K562 (cell line): ENCODE measurements at regions not wholly inside any gene's neighbourhood (a gene's known extent, or its start where the extent isn't known, plus 50 kb on each side); places are given as distances from the start of the nearest gene placed in this dataset.

Source experiments
- ATAC-seq: fragments of 200-7000 bp; cut with Tn5 transposase; 3 replicates; pipeline ENCODE4 v1.9.1; 2020; ENCODE audit warnings: moderate library complexity
- BruUV-seq: library from RNA; stranded (reverse); fragments of 400-500 nt; replicated peaks from 2 replicates; lab custom pipeline; 2021; lab: Mats Ljungman, UMichigan
- CTCF ChIA-PET: fragments of 300-600 bp; formaldehyde crosslinking; extraction: SDS; loops from one replicate; lab custom pipeline; 2021; ENCODE audit warnings: low intra/inter-chr PET ratio; lab: Yijun Ruan, JAX
- POLR2A ChIA-PET: fragments of 300-600, 350-650 bp; sonication (Branson Sonifier 250); formaldehyde crosslinking; extraction: SDS; loops from one replicate; lab custom pipeline; 2021; ENCODE audit warnings: antibody characterized with exemption, inconsistent platforms; lab: Yijun Ruan, JAX
- DNase-seq, 4 experiments: peaks; one replicate each; pipeline versions ENCODE4 v3.0.0 to v3.0.0-alpha.2; 2011 to 2018; ENCODE audit warnings: low spot score in 3 of 4, mixed read lengths in 3 of 4; ENCODE audit errors: extremely low read depth in 1 of 4
- FAIRE-seq: peaks from 2 replicates; lab custom pipeline; 2011; peaks lifted over from hg19 to GRCh38; lab: Jason Lieb, UNC
- H2AFZ ChIP-seq: 2 replicates; pipeline ENCODE4 v1.6.0; 2011; ENCODE audit warnings: low read depth, low read length, control low read depth, inconsistent platforms
- H3K27ac ChIP-seq: fragments of 200-600 bp; 3 replicates; pipeline ENCODE4 v1.8.0; 2011; ENCODE audit warnings: low read depth, mild to moderate bottlenecking, control low read depth, inconsistent platforms, low read length, moderate library complexity, mixed read lengths; ENCODE audit errors: extremely low read depth
- H3K27me3 ChIP-seq, 2 experiments: fragments of 300-600 bp in 1 of 2; 2 replicates in 1 of 2; 3 replicates in 1 of 2; pipeline versions ENCODE4 v1.6.0 to v1.8.0; 2011; ENCODE audit warnings: inconsistent platforms in 2 of 2, low read length in 2 of 2, mild to moderate bottlenecking in 1 of 2, mixed read lengths in 1 of 2, moderate library complexity in 1 of 2; ENCODE audit not compliant: control insufficient read depth in 2 of 2, insufficient read depth in 2 of 2
- H3K36me3 ChIP-seq: fragments of 300-600 bp; 3 replicates; pipeline ENCODE4 v1.8.0; 2011; ENCODE audit warnings: mild to moderate bottlenecking, low read length, inconsistent platforms; ENCODE audit not compliant: control insufficient read depth, insufficient read depth
- H3K4me1 ChIP-seq, 2 experiments: fragments of 200-600 bp in 1 of 2; replicated peaks in 1 of 2; 2 replicates in 1 of 2; 3 replicates in 1 of 2; pipeline versions ENCODE4 v1.5.1 to v1.8.0; 2011; ENCODE audit warnings: inconsistent platforms in 2 of 2, low read length in 2 of 2, mild to moderate bottlenecking in 1 of 2, mixed read lengths in 1 of 2, moderate library complexity in 1 of 2; ENCODE audit not compliant: control insufficient read depth in 2 of 2, insufficient read depth in 2 of 2
- H3K4me2 ChIP-seq: 2 replicates; pipeline ENCODE4 v1.6.1; 2011; ENCODE audit warnings: low read length, control low read depth, inconsistent platforms, mixed read lengths; ENCODE audit not compliant: insufficient read depth
- H3K4me3 ChIP-seq: fragments of 200-600 bp; sonication (generic), shearing (Covaris generic); 2 replicates; pipeline ENCODE4 v1.5.1; 2016; ENCODE audit warnings: control low read depth, inconsistent platforms
- H3K79me2 ChIP-seq: fragments of 200-600 bp; 3 replicates; pipeline ENCODE4 v1.8.0; 2011; ENCODE audit warnings: low read length, inconsistent platforms; ENCODE audit not compliant: control insufficient read depth, insufficient read depth
- H3K9ac ChIP-seq, 2 experiments: 2 replicates each; pipeline versions ENCODE4 v1.6.0 to v1.6.1; 2011; ENCODE audit warnings: low read depth in 2 of 2, low read length in 2 of 2, control low read depth in 1 of 2, inconsistent platforms in 1 of 2, mild to moderate bottlenecking in 1 of 2, mixed read lengths in 1 of 2; ENCODE audit not compliant: insufficient read depth in 1 of 2
- H3K9me1 ChIP-seq: one replicate; pipeline ENCODE4 v1.6.0; 2011; ENCODE audit warnings: inconsistent platforms, mild to moderate bottlenecking, low read length, moderate library complexity; ENCODE audit not compliant: control insufficient read depth, insufficient read depth
- H3K9me3 ChIP-seq: replicated peaks from 2 replicates; pipeline ENCODE4 v1.5.1; 2011; ENCODE audit warnings: low read depth, low read length, inconsistent platforms; ENCODE audit not compliant: control insufficient read depth, insufficient read depth
- H4K20me1 ChIP-seq: replicated peaks from 2 replicates; pipeline ENCODE4 v1.6.1; 2011; ENCODE audit warnings: low read length, inconsistent platforms, mixed read lengths; ENCODE audit not compliant: control insufficient read depth, insufficient read depth
- BRD4 ChIP-seq: fragments of 200-600 bp; sonication (generic); IDR thresholded peaks from 2 replicates; pipeline ENCODE4 v1.6.1; 2017; ENCODE audit warnings: inconsistent platforms
- CBX5 ChIP-seq: IDR thresholded peaks from 2 replicates; pipeline ENCODE4 v1.6.1; 2014; ENCODE audit warnings: low read depth, borderline replicate concordance
- GABPB2 ChIP-seq: fragments of 250-450 bp; sonication (Bioruptor Pico); conservative IDR thresholded peaks from 2 replicates; pipeline ENCODE4 v1.5.1; 2021; ENCODE audit warnings: mild to moderate bottlenecking
- ZNF212 ChIP-seq: fragments of 450-650 bp; formaldehyde crosslinking; IDR thresholded peaks from 2 replicates; pipeline ENCODE4 v1.4.0; 2020; ENCODE audit warnings: mild to moderate bottlenecking
- ZNF232 ChIP-seq: sonication (generic); formaldehyde crosslinking; IDR thresholded peaks from 2 replicates; pipeline ENCODE4 v1.8.0; 2022; ENCODE audit warnings: mild to moderate bottlenecking, missing genetic modification reagents
- WGBS: fragments of 100-300 bp; shearing (Covaris generic); methylation state at CpG from one replicate; pipeline ENCODE4 v1.1.6; 2016; ENCODE audit warnings: low coverage, mixed read lengths; ENCODE audit not compliant: insufficient coverage; ENCODE audit errors: missing lambda C conversion rate; 5-methylcytosine and 5-hydroxymethylcytosine counted together
- in situ Hi-C: fragments of 300-500 bp; cut with MboI; formaldehyde crosslinking; loops from 4 replicates; pipeline ENCODE4 v1.15.0; 2018; ENCODE audit warnings: inconsistent platforms, mixed read lengths
- intact Hi-C: fragments of 100-400 bp; cut with micrococcal nuclease; formaldehyde crosslinking; loops from 2 replicates; pipeline ENCODE4 v1.14.2; 2022
- TF ChIP-seq, protein P1 (sequence below), 2 experiments: IDR thresholded peaks in 1 of 2; conservative IDR thresholded peaks in 1 of 2; 2 replicates each; pipeline ENCODE4 v1.6.1; 2016; ENCODE audit warnings: low read depth in 2 of 2, mild to moderate bottlenecking in 1 of 2, missing compliant biosample characterization in 1 of 2, missing genetic modification characterization in 1 of 2, moderate library complexity in 1 of 2
- TF ChIP-seq, protein P2 (sequence below), 2 experiments: IDR thresholded peaks; 2 replicates each; pipeline ENCODE4 v1.6.1; 2011; ENCODE audit warnings: borderline replicate concordance in 1 of 2, control low read depth in 1 of 2, low read depth in 1 of 2, low read length in 1 of 2, mild to moderate bottlenecking in 1 of 2, mixed read lengths in 1 of 2, moderate library complexity in 1 of 2; ENCODE audit not compliant: insufficient read depth in 1 of 2, insufficient read length in 1 of 2, poor library complexity in 1 of 2, severe bottlenecking in 1 of 2; ENCODE audit errors: extremely low read depth in 1 of 2
- TF ChIP-seq, protein P3 (sequence below): sonication (generic); formaldehyde crosslinking; IDR thresholded peaks from 2 replicates; pipeline ENCODE4 v1.8.0; 2022; ENCODE audit warnings: missing genetic modification reagents, mild to moderate bottlenecking, moderate library complexity, borderline replicate concordance
- TF ChIP-seq, protein P4 (sequence below), 3 experiments: fragments of 200-800 bp in 1 of 3; fragments of 250-450 bp in 1 of 3; fragments of 450-650 bp in 1 of 3; sonication (Bioruptor Pico) in 1 of 3; sonication (Bioruptor generic) in 1 of 3; formaldehyde crosslinking in 1 of 3; IDR thresholded peaks; 2 replicates each; pipeline versions ENCODE4 v1.6.1 to v1.8.0; 2016 to 2022; ENCODE audit warnings: mild to moderate bottlenecking in 2 of 3, missing genetic modification characterization in 2 of 3, missing compliant biosample characterization in 1 of 3, moderate library complexity in 1 of 3

DNA sequence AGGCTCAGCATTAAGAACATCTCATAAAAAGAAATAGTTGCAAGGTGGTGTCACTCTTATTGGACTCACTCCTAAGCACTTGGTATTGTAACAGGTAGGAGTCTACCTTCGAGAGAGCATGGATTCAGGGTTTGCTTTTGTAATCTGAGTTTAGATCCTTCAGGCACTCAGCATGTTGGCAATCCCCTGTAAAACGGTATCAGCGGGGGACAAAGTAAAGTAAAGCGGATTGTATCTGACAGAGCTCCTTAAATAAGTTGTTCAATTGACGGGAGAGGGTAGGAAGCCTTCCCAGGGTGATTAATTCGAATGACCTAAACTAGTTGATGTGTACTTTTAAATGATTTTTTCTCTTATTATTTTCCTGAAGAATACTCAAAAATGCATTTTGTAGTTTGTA lies 869.8 kb upstream of the EPHA7 start (continued):
- TF ChIP-seq, protein P1, sequence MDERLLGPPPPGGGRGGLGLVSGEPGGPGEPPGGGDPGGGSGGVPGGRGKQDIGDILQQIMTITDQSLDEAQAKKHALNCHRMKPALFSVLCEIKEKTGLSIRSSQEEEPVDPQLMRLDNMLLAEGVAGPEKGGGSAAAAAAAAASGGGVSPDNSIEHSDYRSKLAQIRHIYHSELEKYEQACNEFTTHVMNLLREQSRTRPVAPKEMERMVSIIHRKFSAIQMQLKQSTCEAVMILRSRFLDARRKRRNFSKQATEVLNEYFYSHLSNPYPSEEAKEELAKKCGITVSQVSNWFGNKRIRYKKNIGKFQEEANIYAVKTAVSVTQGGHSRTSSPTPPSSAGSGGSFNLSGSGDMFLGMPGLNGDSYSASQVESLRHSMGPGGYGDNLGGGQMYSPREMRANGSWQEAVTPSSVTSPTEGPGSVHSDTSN (CRISPR knock-in tag; IDR thresholded peaks at IDR 0.05; ENCODE audit: low read depth), result no peak
- TF ChIP-seq, protein P1 (tag; conservative IDR thresholded peaks at IDR 0.05; ENCODE audit: low read depth), result no peak
- no peak for TF ChIP-seq BRD4
- TF ChIP-seq, all 486 proteins: peak for 0

DNA sequence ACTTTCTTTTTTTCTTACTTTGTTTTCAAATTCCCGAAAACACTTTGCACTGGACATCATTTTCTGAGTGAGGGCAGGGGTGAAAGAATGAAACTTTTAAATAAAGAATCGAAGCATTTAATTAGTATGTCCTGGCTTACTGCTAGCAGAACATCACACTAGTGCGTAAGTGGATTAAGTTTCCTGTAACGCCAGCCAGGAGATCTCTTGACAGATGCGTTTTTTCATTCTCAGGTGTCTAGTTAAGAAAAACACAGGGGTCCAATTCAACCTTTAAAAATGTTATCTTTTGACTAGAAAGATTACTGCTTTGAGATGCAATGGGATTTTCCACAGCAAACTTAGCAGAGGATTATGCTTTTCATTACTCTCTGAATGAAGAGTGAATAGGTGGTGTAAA lies 858.8 kb upstream of the EPHA7 start:
- intact Hi-C loops (no loop called here), in situ Hi-C loops (no loop called here)
- no peaks in the 10 kb centered on the region for H3K36me3 ChIP-seq
- H3K4me3 ChIP-seq, result no peak overlapping the region
- CTCF ChIA-PET, result no interaction called here
- no TSS peak for BruUV-seq
- no peaks in the 10 kb centered on the region for H3K27me3 ChIP-seq
- DNase-seq, result no peak
- ATAC-seq, result no peak
- no peak overlapping the region for H3K9ac ChIP-seq
- no peak for FAIRE-seq
- no peak overlapping the region for H3K27ac ChIP-seq
- no peaks in the 10 kb centered on the region for H3K79me2 ChIP-seq
- no peaks in the 10 kb centered on the region for H3K9me1 ChIP-seq
- H3K9me3 ChIP-seq, result no peaks in the 10 kb centered on the region; the same call in 1 of the 2 replicates
- POLR2A ChIA-PET, result no interaction called here
- H2AFZ ChIP-seq, result no peak overlapping the region
- WGBS, result 0% methylated on average over 5 of the region's 5 CpGs
- H3K4me2 ChIP-seq, result no peak overlapping the region
- no peaks in the 10 kb centered on the region for H4K20me1 ChIP-seq
- H3K4me1 ChIP-seq, result no peaks in the 10 kb centered on the region
- TF ChIP-seq, protein P2, sequence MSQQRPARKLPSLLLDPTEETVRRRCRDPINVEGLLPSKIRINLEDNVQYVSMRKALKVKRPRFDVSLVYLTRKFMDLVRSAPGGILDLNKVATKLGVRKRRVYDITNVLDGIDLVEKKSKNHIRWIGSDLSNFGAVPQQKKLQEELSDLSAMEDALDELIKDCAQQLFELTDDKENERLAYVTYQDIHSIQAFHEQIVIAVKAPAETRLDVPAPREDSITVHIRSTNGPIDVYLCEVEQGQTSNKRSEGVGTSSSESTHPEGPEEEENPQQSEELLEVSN (IDR thresholded peaks at IDR 0.05; ENCODE audit: borderline replicate concordance in 1 of 2, extremely low read depth in 1 of 2, insufficient read depth in 1 of 2, insufficient read length in 1 of 2, low read depth in 1 of 2, low read length in 1 of 2, poor library complexity in 1 of 2, severe bottlenecking in 1 of 2), result no peak
- TF ChIP-seq CBX5 (no peak), ZNF232 (CRISPR knock-in tag) (no peak), ZNF212 (CRISPR knock-in tag) (no peak), GABPB2 (no peak)
- TF ChIP-seq, protein P3, sequence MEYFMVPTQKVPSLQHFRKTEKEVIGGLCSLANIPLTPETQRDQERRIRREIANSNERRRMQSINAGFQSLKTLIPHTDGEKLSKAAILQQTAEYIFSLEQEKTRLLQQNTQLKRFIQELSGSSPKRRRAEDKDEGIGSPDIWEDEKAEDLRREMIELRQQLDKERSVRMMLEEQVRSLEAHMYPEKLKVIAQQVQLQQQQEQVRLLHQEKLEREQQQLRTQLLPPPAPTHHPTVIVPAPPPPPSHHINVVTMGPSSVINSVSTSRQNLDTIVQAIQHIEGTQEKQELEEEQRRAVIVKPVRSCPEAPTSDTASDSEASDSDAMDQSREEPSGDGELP (CRISPR knock-in tag), result no peak
- TF ChIP-seq, protein P4, sequence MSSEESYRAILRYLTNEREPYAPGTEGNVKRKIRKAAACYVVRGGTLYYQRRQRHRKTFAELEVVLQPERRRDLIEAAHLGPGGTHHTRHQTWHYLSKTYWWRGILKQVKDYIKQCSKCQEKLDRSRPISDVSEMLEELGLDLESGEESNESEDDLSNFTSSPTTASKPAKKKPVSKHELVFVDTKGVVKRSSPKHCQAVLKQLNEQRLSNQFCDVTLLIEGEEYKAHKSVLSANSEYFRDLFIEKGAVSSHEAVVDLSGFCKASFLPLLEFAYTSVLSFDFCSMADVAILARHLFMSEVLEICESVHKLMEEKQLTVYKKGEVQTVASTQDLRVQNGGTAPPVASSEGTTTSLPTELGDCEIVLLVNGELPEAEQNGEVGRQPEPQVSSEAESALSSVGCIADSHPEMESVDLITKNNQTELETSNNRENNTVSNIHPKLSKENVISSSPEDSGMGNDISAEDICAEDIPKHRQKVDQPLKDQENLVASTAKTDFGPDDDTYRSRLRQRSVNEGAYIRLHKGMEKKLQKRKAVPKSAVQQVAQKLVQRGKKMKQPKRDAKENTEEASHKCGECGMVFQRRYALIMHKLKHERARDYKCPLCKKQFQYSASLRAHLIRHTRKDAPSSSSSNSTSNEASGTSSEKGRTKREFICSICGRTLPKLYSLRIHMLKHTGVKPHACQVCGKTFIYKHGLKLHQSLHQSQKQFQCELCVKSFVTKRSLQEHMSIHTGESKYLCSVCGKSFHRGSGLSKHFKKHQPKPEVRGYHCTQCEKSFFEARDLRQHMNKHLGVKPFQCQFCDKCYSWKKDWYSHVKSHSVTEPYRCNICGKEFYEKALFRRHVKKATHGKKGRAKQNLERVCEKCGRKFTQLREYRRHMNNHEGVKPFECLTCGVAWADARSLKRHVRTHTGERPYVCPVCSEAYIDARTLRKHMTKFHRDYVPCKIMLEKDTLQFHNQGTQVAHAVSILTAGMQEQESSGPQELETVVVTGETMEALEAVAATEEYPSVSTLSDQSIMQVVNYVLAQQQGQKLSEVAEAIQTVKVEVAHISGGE (CRISPR knock-in tag; IDR thresholded peaks at IDR 0.05), result no peak
